Breast epithelium (tissue), 3 donors: ENCODE measurements at regions not wholly inside any gene's neighbourhood (a gene's known extent, or its start where the extent isn't known, plus 50 kb on each side); places are given as distances from the start of the nearest gene placed in this dataset.

Source experiments
- CTCF ChIP-seq, 3 donors: fragments of 450-650 bp; IDR thresholded peaks; one replicate each; pipeline ENCODE4 v1.5.1; 2016 to 2017; ENCODE audit warnings: antibody characterized with exemption in 3 of 3, mild to moderate bottlenecking in 3 of 3, moderate library complexity in 3 of 3
- POLR2AphosphoS5 ChIP-seq, 3 donors: sonication (generic); formaldehyde crosslinking; IDR thresholded peaks; one replicate each; pipeline ENCODE4 v1.6.1; 2017; ENCODE audit warnings: antibody characterized with exemption in 3 of 3

DNA sequence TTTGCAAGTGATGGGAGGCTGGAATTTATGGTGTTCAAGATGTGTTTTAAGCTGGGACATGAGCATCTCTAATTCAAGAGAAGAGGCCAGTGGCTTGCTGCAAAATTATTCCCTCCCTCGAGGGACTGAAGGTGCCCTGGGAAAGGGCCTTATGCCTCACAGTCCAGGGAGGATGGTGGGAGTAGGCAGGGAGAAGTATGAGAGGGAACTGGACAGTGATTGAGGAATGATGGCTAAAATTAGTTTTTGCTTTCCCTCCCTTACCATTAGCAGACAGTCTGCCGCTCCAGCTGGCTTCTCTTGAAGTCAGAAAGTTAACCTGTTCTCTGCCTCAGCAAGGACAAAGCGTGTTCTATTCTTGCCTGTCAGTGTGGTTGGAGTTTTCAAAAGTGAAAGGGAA lies 139.8 kb upstream of the SEMA6D start:
- TF ChIP-seq POLR2AphosphoS5 (IDR thresholded peaks at IDR 0.05) (no peak), CTCF (IDR thresholded peaks at IDR 0.05) (no peak)
